ENCODE measurements at regions not wholly inside any gene's neighbourhood (a gene's known extent, or its start where the extent isn't known, plus 50 kb on each side); places are given as distances from the start of the nearest gene placed in this dataset.

GRCh38 chr2:114027437-114027836, 137.5 kb downstream of the ACTR3 start:
- Histone ChIP-seq H3K9me3 (no peaks in the 10 kb centered on the region), H3K4me3 (no peak overlapping the region), H3K4me1 (no peaks in the 10 kb centered on the region), H3K36me3 (replicated peaks in 1 of 2; ENCODE audit: insufficient read depth in 1 of 2, low read depth in 2 of 2) (no peaks in the 10 kb centered on the region), H3K27ac (no peak overlapping the region), H3K27me3 (no peaks in the 10 kb centered on the region)
- no peak for TF ChIP-seq POLR2A (IDR thresholded peaks at IDR 0.05)
- TF ChIP-seq, protein P1, sequence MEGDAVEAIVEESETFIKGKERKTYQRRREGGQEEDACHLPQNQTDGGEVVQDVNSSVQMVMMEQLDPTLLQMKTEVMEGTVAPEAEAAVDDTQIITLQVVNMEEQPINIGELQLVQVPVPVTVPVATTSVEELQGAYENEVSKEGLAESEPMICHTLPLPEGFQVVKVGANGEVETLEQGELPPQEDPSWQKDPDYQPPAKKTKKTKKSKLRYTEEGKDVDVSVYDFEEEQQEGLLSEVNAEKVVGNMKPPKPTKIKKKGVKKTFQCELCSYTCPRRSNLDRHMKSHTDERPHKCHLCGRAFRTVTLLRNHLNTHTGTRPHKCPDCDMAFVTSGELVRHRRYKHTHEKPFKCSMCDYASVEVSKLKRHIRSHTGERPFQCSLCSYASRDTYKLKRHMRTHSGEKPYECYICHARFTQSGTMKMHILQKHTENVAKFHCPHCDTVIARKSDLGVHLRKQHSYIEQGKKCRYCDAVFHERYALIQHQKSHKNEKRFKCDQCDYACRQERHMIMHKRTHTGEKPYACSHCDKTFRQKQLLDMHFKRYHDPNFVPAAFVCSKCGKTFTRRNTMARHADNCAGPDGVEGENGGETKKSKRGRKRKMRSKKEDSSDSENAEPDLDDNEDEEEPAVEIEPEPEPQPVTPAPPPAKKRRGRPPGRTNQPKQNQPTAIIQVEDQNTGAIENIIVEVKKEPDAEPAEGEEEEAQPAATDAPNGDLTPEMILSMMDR (IDR thresholded peaks at IDR 0.05), result no peak
- WGBS, 2 donors, result 45 to 50% methylated on average over 1 of the region's 1 CpG
- intact Hi-C loops (cut with DNase I), result no loop called here
- DNase-seq (no peak), ATAC-seq (no peak)

DNA sequence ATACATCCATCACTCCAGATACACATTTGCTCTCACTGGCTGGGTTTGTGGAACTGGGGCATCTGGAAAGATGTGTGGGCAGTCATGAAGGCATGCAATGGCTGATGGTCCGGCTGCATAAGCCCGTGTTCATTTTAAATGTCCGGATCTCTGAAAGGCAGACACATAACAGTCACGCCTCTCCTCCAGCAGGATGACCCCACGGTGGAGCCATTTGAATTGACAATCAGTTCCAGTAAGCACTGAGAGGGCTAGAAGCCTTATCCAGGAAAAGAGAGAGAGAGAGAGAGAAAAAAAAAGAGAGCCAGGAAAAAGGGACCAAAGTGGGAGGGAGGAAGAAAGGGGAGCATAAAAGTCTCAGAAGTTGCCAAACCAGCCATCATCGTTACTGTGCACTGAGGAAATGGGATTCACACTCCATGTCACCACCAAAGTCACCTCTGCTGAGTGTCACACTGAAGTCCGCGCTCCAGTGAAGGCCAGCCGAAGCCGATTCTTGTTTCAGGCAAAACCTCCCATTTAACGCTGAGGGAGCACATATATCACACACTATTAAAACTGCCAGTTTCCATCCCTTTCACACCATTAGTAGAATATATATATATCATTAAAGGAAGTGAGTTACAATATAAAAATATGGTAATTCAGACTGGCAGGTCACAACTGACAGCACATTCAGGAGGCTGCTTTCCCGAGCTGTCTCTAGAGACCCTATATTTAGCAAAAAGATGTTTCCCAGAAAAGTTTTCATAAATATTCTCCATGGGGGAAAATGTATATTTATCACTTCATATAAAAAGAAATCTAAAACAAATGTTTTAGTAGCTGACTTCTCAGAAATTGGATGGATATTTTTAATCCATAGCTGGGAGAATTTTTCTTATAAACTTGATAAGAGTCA, 142.0 kb downstream of the ACTR3 start:
- H3K9me3 ChIP-seq, result no peaks in the 10 kb centered on the region
- DNase-seq (no peak), ATAC-seq (no peak)
- no peak overlapping the region for H3K27ac ChIP-seq
- H3K27me3 ChIP-seq, result no peaks in the 10 kb centered on the region
- WGBS, 2 donors, result 84 to 85% methylated on average over 12 of the region's 12 CpGs
- TF ChIP-seq POLR2A (IDR thresholded peaks at IDR 0.05), result no peak
- TF ChIP-seq, protein P1 (IDR thresholded peaks at IDR 0.05), result no peak
- H3K4me3 ChIP-seq, result no peak overlapping the region
- no peaks in the 10 kb centered on the region for H3K4me1 ChIP-seq
- intact Hi-C loops (cut with DNase I), result no loop called here
- no peaks in the 10 kb centered on the region for H3K36me3 ChIP-seq (replicated peaks in 1 of 2; ENCODE audit: insufficient read depth in 1 of 2, low read depth in 2 of 2)

- 53 to 65% methylated on average over 4 of the region's 4 CpGs for WGBS, 2 donors
- no peak overlapping the region for H3K27ac ChIP-seq
- H3K27me3 ChIP-seq, result no peaks in the 10 kb centered on the region
- TF ChIP-seq, protein P1 (IDR thresholded peaks at IDR 0.05), result no peak
- TF ChIP-seq POLR2A (IDR thresholded peaks at IDR 0.05), result no peak
- no peaks in the 10 kb centered on the region for H3K4me1 ChIP-seq
- H3K9me3 ChIP-seq, result no peaks in the 10 kb centered on the region
- DNase-seq (no peak), ATAC-seq (no peak)
- no peaks in the 10 kb centered on the region for H3K36me3 ChIP-seq (replicated peaks in 1 of 2; ENCODE audit: insufficient read depth in 1 of 2, low read depth in 2 of 2)
- H3K4me3 ChIP-seq, result no peak overlapping the region
- intact Hi-C loops (cut with DNase I), result no loop called here
Observed at GRCh38 chr2:114032705-114033104, 142.8 kb downstream of the ACTR3 start.

DNA sequence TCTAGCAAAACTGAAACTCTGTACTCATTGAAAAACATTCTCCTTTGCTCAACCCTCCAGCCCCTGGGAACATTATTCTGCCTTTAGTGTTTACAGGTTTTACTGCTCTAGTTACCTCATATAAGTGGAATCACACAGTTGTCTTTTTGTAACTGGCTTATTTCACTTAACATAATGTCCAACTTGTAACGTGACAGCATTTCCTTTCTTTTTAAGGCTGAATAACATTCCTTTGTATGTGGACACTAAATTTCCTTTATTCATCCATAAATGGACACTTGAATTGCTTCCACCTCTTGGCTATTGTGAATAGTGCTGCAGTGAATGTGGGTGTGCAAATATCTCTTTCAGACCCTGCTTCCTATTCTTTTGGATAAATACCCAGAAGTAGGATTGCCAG, 144.9 kb downstream of the ACTR3 start:
- Histone ChIP-seq H3K27me3 (no peaks in the 10 kb centered on the region), H3K36me3 (replicated peaks in 1 of 2; ENCODE audit: insufficient read depth in 1 of 2, low read depth in 2 of 2) (no peaks in the 10 kb centered on the region), H3K4me1 (no peaks in the 10 kb centered on the region), H3K4me3 (no peak overlapping the region), H3K9me3 (no peaks in the 10 kb centered on the region), H3K27ac (no peak overlapping the region)
- 35 to 38% methylated on average over 1 of the region's 1 CpG for WGBS, 2 donors
- TF ChIP-seq, protein P1 (IDR thresholded peaks at IDR 0.05), result no peak
- no peak for TF ChIP-seq POLR2A (IDR thresholded peaks at IDR 0.05)
- no peak for ATAC-seq
- intact Hi-C loops (cut with DNase I), result no loop called here
- no peak for DNase-seq

DNA sequence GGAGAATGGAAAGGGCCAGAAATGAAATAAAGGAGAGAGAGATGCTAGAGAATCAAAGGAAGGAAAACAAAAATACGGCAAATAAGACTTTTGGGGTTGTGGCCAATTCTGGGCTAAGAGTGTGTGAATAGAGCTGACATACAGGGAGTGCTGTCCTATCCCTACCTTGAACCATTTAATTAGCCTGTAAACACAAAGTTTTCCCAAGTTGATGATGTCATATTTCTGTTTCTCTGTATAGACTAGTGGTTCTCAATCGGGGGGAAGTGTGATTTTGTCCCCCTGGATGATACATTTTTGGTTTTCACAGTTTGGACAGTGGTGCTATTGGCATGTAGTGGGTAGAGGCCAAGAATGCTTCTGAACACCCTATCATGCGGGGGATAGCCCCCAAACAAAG, 148.8 kb downstream of the ACTR3 start:
- Histone ChIP-seq H3K9me3 (no peaks in the 10 kb centered on the region), H3K36me3 (replicated peaks in 1 of 2; ENCODE audit: insufficient read depth in 1 of 2, low read depth in 2 of 2) (no peaks in the 10 kb centered on the region), H3K27me3 (no peaks in the 10 kb centered on the region), H3K27ac (no peak overlapping the region), H3K4me1 (no peaks in the 10 kb centered on the region), H3K4me3 (no peak overlapping the region)
- no peak for DNase-seq
- TF ChIP-seq, protein P1 (IDR thresholded peaks at IDR 0.05), result no peak
- 65 to 83% methylated on average over 3 of the region's 3 CpGs for WGBS, 2 donors
- intact Hi-C loops (cut with DNase I), result no loop called here
- no peak for ATAC-seq

All from body of pancreas (tissue), 4 donors.